PC-3 (cell line): ENCODE measurements at regions not wholly inside any gene's neighbourhood (a gene's known extent, or its start where the extent isn't known, plus 50 kb on each side); places are given as distances from the start of the nearest gene placed in this dataset.

ENCODE experiments used
- ATAC-seq: fragments of 200-7000 bp; cut with Tn5 transposase; 2 replicates; pipeline ENCODE4 v1.9.1; 2020; ENCODE audit warnings: mild to moderate bottlenecking, moderate library complexity
- BruUV-seq: library from RNA; stranded (reverse); fragments of 400-500 nt; replicated peaks from 2 replicates; lab custom pipeline; 2021; lab: Mats Ljungman, UMichigan
- CTCF ChIA-PET: fragments of 300-600 bp; sonication (Branson Sonifier 250); formaldehyde crosslinking; loops from one replicate; lab custom pipeline; 2022; ENCODE audit warnings: antibody characterized with exemption; lab: Charles Lee
- POLR2A ChIA-PET: fragments of 300-600 bp; sonication (Branson Sonifier 250); formaldehyde crosslinking; loops from one replicate; lab custom pipeline; 2022; ENCODE audit warnings: antibody characterized with exemption; ENCODE audit not compliant: unreplicated experiment; lab: Charles Lee
- DNase-seq: peaks from one replicate; pipeline ENCODE4 v3.0.0-alpha.2; 2015
- H2AFZ ChIP-seq: fragments of 300-600 bp; sonication (generic); 2 replicates; pipeline ENCODE4 v1.6.0; 2016; ENCODE audit warnings: antibody characterized with exemption, low read length
- H3F3A ChIP-seq: fragments of 300-600 bp; sonication (generic); one replicate; pipeline ENCODE4 v1.6.0; 2017; ENCODE audit warnings: antibody characterized with exemption, low read length, control low read depth, mild to moderate bottlenecking; ENCODE audit not compliant: unreplicated experiment
- H3K27ac ChIP-seq: fragments of 300-600 bp; sonication (generic); 2 replicates; pipeline ENCODE4 v1.5.1; 2016; ENCODE audit warnings: mild to moderate bottlenecking, low read length
- H3K27me3 ChIP-seq: fragments of 300-600 bp; sonication (generic); 2 replicates; pipeline ENCODE4 v1.6.1; 2016; ENCODE audit warnings: low read length, mixed read lengths
- H3K36me3 ChIP-seq: fragments of 300-600 bp; sonication (generic); 2 replicates; pipeline ENCODE4 v1.6.1; 2016; ENCODE audit warnings: low read depth, mixed run types, low read length, mixed read lengths
- H3K4me1 ChIP-seq: fragments of 300-600 bp; sonication (generic); 2 replicates; pipeline ENCODE4 v1.5.1; 2016; ENCODE audit warnings: low read length; ENCODE audit not compliant: insufficient read depth
- H3K4me2 ChIP-seq: fragments of 300-600 bp; sonication (generic); 2 replicates; pipeline ENCODE4 v1.6.0; 2016; ENCODE audit warnings: low read length
- H3K4me3 ChIP-seq: fragments of 300-600 bp; sonication (generic); 2 replicates; pipeline ENCODE4 v1.5.1; 2016; ENCODE audit warnings: mild to moderate bottlenecking, low read length, mixed read lengths
- H3K79me2 ChIP-seq: fragments of 300-600 bp; sonication (generic); 2 replicates; pipeline ENCODE4 v1.6.1; 2017; ENCODE audit warnings: low read length, mixed read lengths
- H3K9ac ChIP-seq: fragments of 300-600 bp; sonication (generic); 2 replicates; pipeline ENCODE4 v1.6.0; 2016; ENCODE audit warnings: mild to moderate bottlenecking, low read length
- H3K9me2 ChIP-seq: fragments of 300-600 bp; sonication (generic); replicated peaks from 2 replicates; pipeline ENCODE4 v1.6.1; 2016; ENCODE audit warnings: mixed run types, low read length, mixed read lengths
- H3K9me3 ChIP-seq: fragments of 300-600 bp; sonication (generic); 2 replicates; pipeline ENCODE4 v1.6.1; 2016; ENCODE audit warnings: low read length, mixed read lengths
- H4K20me1 ChIP-seq: fragments of 300-600 bp; sonication (generic); 2 replicates; pipeline ENCODE4 v1.6.1; 2016; ENCODE audit warnings: low read length, mixed read lengths
- CTCF ChIP-seq: fragments of 300-600 bp; sonication (generic); conservative IDR thresholded peaks from 2 replicates; pipeline ENCODE4 v1.5.1; 2017; ENCODE audit warnings: antibody characterized with exemption, low read depth, mild to moderate bottlenecking, low read length
- EZH2 ChIP-seq: fragments of 300-600 bp; sonication (generic); IDR thresholded peaks from one replicate; pipeline ENCODE4 v1.6.1; 2017; ENCODE audit warnings: antibody characterized with exemption, mild to moderate bottlenecking, low read length; ENCODE audit not compliant: unreplicated experiment
- EZH2phosphoT487 ChIP-seq: fragments of 300-600 bp; sonication (generic); IDR thresholded peaks from 2 replicates; pipeline ENCODE4 v1.6.1; 2018; ENCODE audit warnings: mild to moderate bottlenecking, antibody characterized with exemption, low read length, borderline replicate concordance
- intact Hi-C: fragments of 100-400 bp; cut with micrococcal nuclease; formaldehyde crosslinking; loops from 2 replicates; pipeline ENCODE4 v1.9.0; 2023

- H3K27me3 ChIP-seq: no peaks in the 10 kb centered on the region
- no peak overlapping the region for H3K27ac ChIP-seq
- H3K4me2 ChIP-seq: no peak overlapping the region
- H3K9ac ChIP-seq: no peak overlapping the region
- BruUV-seq: no TSS peak
- ATAC-seq (no peak), DNase-seq (no peak)
- TF ChIP-seq CTCF: no peak
- no peak for TF ChIP-seq EZH2
- TF ChIP-seq EZH2phosphoT487: no peak
- H3K9me3 ChIP-seq: no peaks in the 10 kb centered on the region
- H4K20me1 ChIP-seq: no peaks in the 10 kb centered on the region
- no peaks in the 10 kb centered on the region for H3F3A ChIP-seq
- ChIA-PET CTCF (no interaction called here), POLR2A (no interaction called here)
- H3K79me2 ChIP-seq: no peaks in the 10 kb centered on the region
- H3K4me1 ChIP-seq: no peaks in the 10 kb centered on the region
- H3K9me2 ChIP-seq: no peaks in the 10 kb centered on the region
- intact Hi-C loops: no loop called here
- H3K36me3 ChIP-seq: no peaks in the 10 kb centered on the region
- H2AFZ ChIP-seq: no peak overlapping the region
- no peak overlapping the region for H3K4me3 ChIP-seq
These were observed 190.4 kb upstream of the RPRM start for GRCh38 chr2:153668923-153669322.

- no peaks in the 10 kb centered on the region for H4K20me1 ChIP-seq
- no peak overlapping the region for H3K4me2 ChIP-seq
- no peak overlapping the region for H3K27ac ChIP-seq
- no peak overlapping the region for H2AFZ ChIP-seq
- H3F3A ChIP-seq: no peaks in the 10 kb centered on the region
- H3K36me3 ChIP-seq: no peaks in the 10 kb centered on the region
- ChIA-PET CTCF (no interaction called here), POLR2A (no interaction called here)
- no peak for ATAC-seq
- no peaks in the 10 kb centered on the region for H3K9me3 ChIP-seq
- intact Hi-C loops: no loop called here
- H3K9me2 ChIP-seq: no peaks in the 10 kb centered on the region
- no peak overlapping the region for H3K9ac ChIP-seq
- TF ChIP-seq EZH2 (no peak), EZH2phosphoT487 (no peak), CTCF (no peak)
- no peak for DNase-seq
- H3K79me2 ChIP-seq: no peaks in the 10 kb centered on the region
- no peaks in the 10 kb centered on the region for H3K27me3 ChIP-seq
- H3K4me1 ChIP-seq: no peaks in the 10 kb centered on the region
- H3K4me3 ChIP-seq: no peak overlapping the region
- no TSS peak for BruUV-seq
These were observed 161.6 kb upstream of the GALNT13 start for GRCh38 chr2:153710128-153710527.

- intact Hi-C loops: no loop called here
- CTCF ChIA-PET: no interaction called here
These were observed 156.4 kb upstream of the GALNT13 start for GRCh38 chr2:153715218-153715850.

More at GRCh38 chr2:153715218-153715850, 156.4 kb upstream of the GALNT13 start:
- no peaks in the 10 kb centered on the region for H3K4me1 ChIP-seq
- no peaks in the 10 kb centered on the region for H3F3A ChIP-seq
- H2AFZ ChIP-seq: no peak overlapping the region
- no peaks in the 10 kb centered on the region for H4K20me1 ChIP-seq
- no peaks in the 10 kb centered on the region for H3K9me2 ChIP-seq
- no peak overlapping the region for H3K9ac ChIP-seq
- no peaks in the 10 kb centered on the region for H3K36me3 ChIP-seq
- no peak overlapping the region for H3K27ac ChIP-seq
- ATAC-seq (no peak), DNase-seq (no peak)
- BruUV-seq: no TSS peak
- no peak overlapping the region for H3K4me2 ChIP-seq
- no peaks in the 10 kb centered on the region for H3K79me2 ChIP-seq
- TF ChIP-seq EZH2phosphoT487: no peak
- no peak for TF ChIP-seq CTCF
- no peak for TF ChIP-seq EZH2
- 0 out of 2 replicates have a peak, but pooled peaks cover 3% of the 10 kb centered on the region for H3K27me3 ChIP-seq
- no peaks in the 10 kb centered on the region for H3K9me3 ChIP-seq
- POLR2A ChIA-PET: no interaction called here
- no peak overlapping the region for H3K4me3 ChIP-seq
